Naive thymus-derived CD4-positive, alpha-beta T cell (primary cell): ENCODE measurements at regions not wholly inside any gene's neighbourhood (a gene's known extent, or its start where the extent isn't known, plus 50 kb on each side); places are given as distances from the start of the nearest gene placed in this dataset.
"Not testable (repeated sequence)": the region's sequence is repeated elsewhere in the genome, so short reads cannot be mapped to it uniquely, and the experiment has no call there.

Experiments
- ATAC-seq: fragments of 150-1000 bp; cut with Tn5 transposase; 2 replicates; pipeline ENCODE4 v1.10.0; 2021; ENCODE audit warnings: mild to moderate bottlenecking, moderate library complexity
- CTCF ChIA-PET: fragments of 350-600 bp; sonication (Branson Sonifier 250); formaldehyde crosslinking; loops from one replicate; lab custom pipeline; 2021; ENCODE audit warnings: antibody characterized with exemption; lab: Charles Lee
- POLR2A ChIA-PET: fragments of 350-600 bp; sonication (Branson Sonifier 250); formaldehyde crosslinking; loops from one replicate; lab custom pipeline; 2021; ENCODE audit warnings: antibody characterized with exemption, inconsistent platforms; lab: Charles Lee
- DNase-seq, 9 donors: peaks; one replicate each; pipeline versions ENCODE4 v3.0.0 to v3.0.0-alpha.2; 2020 to 2022; ENCODE audit warnings: mixed read lengths in 1 of 9
- H3K27ac ChIP-seq: one replicate; pipeline ENCODE4 v1.7.0; 2013; ENCODE audit warnings: mild to moderate bottlenecking, low read depth, low read length, moderate library complexity
- H3K27me3 ChIP-seq, 2 donors: one replicate each; pipeline ENCODE4 v1.7.0; 2013; ENCODE audit warnings: low read length in 2 of 2, mild to moderate bottlenecking in 2 of 2, moderate library complexity in 2 of 2; ENCODE audit not compliant: control insufficient read depth in 2 of 2, insufficient read depth in 2 of 2
- H3K36me3 ChIP-seq, 3 experiments: 1 replicate in 2 of 3; 2 replicates in 1 of 3; pipeline ENCODE4 v1.7.0; 2013; ENCODE audit warnings: low read length in 3 of 3, mild to moderate bottlenecking in 3 of 3, moderate library complexity in 1 of 3; ENCODE audit not compliant: insufficient read depth in 3 of 3, control insufficient read depth in 2 of 3
- H3K4me1 ChIP-seq, 2 donors: one replicate each; pipeline ENCODE4 v1.7.0; 2013; ENCODE audit warnings: low read length in 2 of 2, mild to moderate bottlenecking in 2 of 2, moderate library complexity in 1 of 2; ENCODE audit not compliant: control insufficient read depth in 2 of 2, insufficient read depth in 2 of 2
- H3K4me3 ChIP-seq: 2 replicates; pipeline ENCODE4 v1.7.0; 2013; ENCODE audit warnings: mild to moderate bottlenecking, low read length
- H3K9me3 ChIP-seq, 3 experiments: 1 replicate in 2 of 3; 2 replicates in 1 of 3; pipeline ENCODE4 v1.7.0; 2013; ENCODE audit warnings: low read length in 3 of 3; ENCODE audit not compliant: control insufficient read depth in 2 of 3
- H3K27ac Mint-ChIP-seq, 9 donors: one replicate each; pipeline ENCODE4 v1.8.0; 2020 to 2022; ENCODE audit warnings: mixed read lengths in 9 of 9, mild to moderate bottlenecking in 8 of 9, moderate library complexity in 5 of 9, inconsistent platforms in 2 of 9
- H3K27me3 Mint-ChIP-seq, 5 donors: one replicate each; pipeline ENCODE4 v1.8.0; 2021 to 2022; ENCODE audit warnings: mixed read lengths in 5 of 5, mild to moderate bottlenecking in 1 of 5
- H3K36me3 Mint-ChIP-seq, 5 donors: one replicate each; pipeline ENCODE4 v1.8.0; 2020 to 2022; ENCODE audit warnings: mixed read lengths in 5 of 5, mild to moderate bottlenecking in 3 of 5, inconsistent platforms in 1 of 5
- H3K4me1 Mint-ChIP-seq, 7 donors: one replicate each; pipeline ENCODE4 v1.8.0; 2020 to 2022; ENCODE audit warnings: mixed read lengths in 7 of 7, mild to moderate bottlenecking in 3 of 7, inconsistent platforms in 1 of 7
- H3K4me3 Mint-ChIP-seq, 10 donors: one replicate each; pipeline ENCODE4 v1.8.0; 2020 to 2022; ENCODE audit warnings: mild to moderate bottlenecking in 10 of 10, mixed read lengths in 10 of 10, moderate library complexity in 6 of 10, inconsistent platforms in 2 of 10
- H3K9me3 Mint-ChIP-seq, 11 donors: one replicate each; pipeline ENCODE4 v1.8.0; 2020 to 2022; ENCODE audit warnings: mixed read lengths in 11 of 11, mild to moderate bottlenecking in 4 of 11, inconsistent platforms in 1 of 11, moderate library complexity in 1 of 11
- intact Hi-C, 2 donors: fragments of 100-400 bp; cut with micrococcal nuclease; formaldehyde crosslinking; loops; one replicate each; pipeline ENCODE4 v1.15.1; 2023

GRCh38 chr3:98688363-98688762 lies 74.8 kb upstream of the ST3GAL6 start:
- Histone ChIP-seq H3K4me3 (no peak overlapping the region), H3K27ac (no peak overlapping the region), H3K9me3 (no peaks in the 10 kb centered on the region), H3K4me1 (no peaks in the 10 kb centered on the region), H3K27me3 (no peaks in the 10 kb centered on the region), H3K36me3 (no peaks in the 10 kb centered on the region)
- ATAC-seq: no peak
- ChIA-PET POLR2A (no interaction called here), CTCF (no interaction called here)
- H3K4me1 Mint-ChIP-seq: no peaks in the 10 kb centered on the region
- peaks cover 0 to 5% (median 0%) of the 10 kb centered on the region in 5 donors for H3K27me3 Mint-ChIP-seq
- H3K36me3 Mint-ChIP-seq: no peaks in the 10 kb centered on the region
- no peak overlapping the region for H3K4me3 Mint-ChIP-seq
- H3K9me3 Mint-ChIP-seq: peaks cover 0 to 4% (median 0%) of the 10 kb centered on the region in 11 donors
- no peak overlapping the region for H3K27ac Mint-ChIP-seq
- no peak for DNase-seq
- intact Hi-C loops: no loop called here

- peaks cover 0 to 3% (median 0%) of the 10 kb centered on the region in 11 donors for H3K9me3 Mint-ChIP-seq
These were observed 72.3 kb upstream of the ST3GAL6 start for GRCh38 chr3:98690876-98691275.

GRCh38 chr3:98691897-98692296 lies 71.2 kb upstream of the ST3GAL6 start:
- no peaks in the 10 kb centered on the region for H3K9me3 ChIP-seq
- DNase-seq (no peak), ATAC-seq (no peak)
- POLR2A ChIA-PET: no interaction called here
- Mint-ChIP-seq H3K4me3 (no peak overlapping the region), H3K27ac (no peak overlapping the region), H3K27me3 (peaks cover 0 to 5% (median 0%) of the 10 kb centered on the region in 5 donors), H3K36me3 (no peaks in the 10 kb centered on the region), H3K9me3 (peaks cover 0 to 3% (median 0%) of the 10 kb centered on the region in 11 donors), H3K4me1 (no peaks in the 10 kb centered on the region)
- H3K36me3 ChIP-seq: no peaks in the 10 kb centered on the region
- H3K4me3 ChIP-seq: no peak overlapping the region
- CTCF ChIA-PET: interaction anchor here (0.6 kb wide), 1 partner anchor 67 kb away, joined by 3 read pairs; no protein-coding TSS in a partner anchor
- intact Hi-C loops: no loop called here
- H3K27ac ChIP-seq: no peak overlapping the region
- no peaks in the 10 kb centered on the region for H3K27me3 ChIP-seq
- H3K4me1 ChIP-seq: no peaks in the 10 kb centered on the region

More at GRCh38 chr3:98690876-98691275, 72.3 kb upstream of the ST3GAL6 start:
- Mint-ChIP-seq H3K36me3 (no peaks in the 10 kb centered on the region), H3K4me1 (no peaks in the 10 kb centered on the region), H3K27ac (no peak overlapping the region), H3K4me3 (no peak overlapping the region), H3K27me3 (peaks cover 0 to 5% (median 0%) of the 10 kb centered on the region in 5 donors)
- H3K4me3 ChIP-seq: no peak overlapping the region
- no peaks in the 10 kb centered on the region for H3K9me3 ChIP-seq
- H3K36me3 ChIP-seq: no peaks in the 10 kb centered on the region
- H3K4me1 ChIP-seq: no peaks in the 10 kb centered on the region
- ATAC-seq (no peak), DNase-seq (no peak)
- no peak overlapping the region for H3K27ac ChIP-seq
- H3K27me3 ChIP-seq: no peaks in the 10 kb centered on the region
- intact Hi-C loops: no loop called here
- CTCF ChIA-PET: no interaction called here
- POLR2A ChIA-PET: no interaction called here

GRCh38 chr3:98692787-98693473 lies 70.2 kb upstream of the ST3GAL6 start:
- intact Hi-C loops: no loop called here
- Mint-ChIP-seq H3K9me3 (no peaks in the 10 kb centered on the region), H3K36me3 (no peaks in the 10 kb centered on the region), H3K4me1 (no peaks in the 10 kb centered on the region), H3K27me3 (peaks cover 0 to 5% (median 0%) of the 10 kb centered on the region in 5 donors), H3K27ac (no peak overlapping the region), H3K4me3 (no peak overlapping the region)
- Histone ChIP-seq H3K27me3 (no peaks in the 10 kb centered on the region), H3K36me3 (no peaks in the 10 kb centered on the region), H3K27ac (no peak overlapping the region), H3K4me3 (no peak overlapping the region), H3K4me1 (no peaks in the 10 kb centered on the region), H3K9me3 (no peaks in the 10 kb centered on the region)
- ChIA-PET CTCF (no interaction called here), POLR2A (no interaction called here)
- no peak for DNase-seq
- peak; percentile 65 for ATAC-seq

GRCh38 chr3:98695796-98696195 lies 67.3 kb upstream of the ST3GAL6 start:
- no peak overlapping the region for H3K27ac Mint-ChIP-seq
- no peaks in the 10 kb centered on the region for H3K27me3 ChIP-seq
- ChIA-PET POLR2A (no interaction called here), CTCF (no interaction called here)
- H3K4me1 ChIP-seq: no peaks in the 10 kb centered on the region
- no peaks in the 10 kb centered on the region for H3K36me3 ChIP-seq
- no peak overlapping the region for H3K4me3 Mint-ChIP-seq
- no peak overlapping the region for H3K27ac ChIP-seq
- H3K36me3 Mint-ChIP-seq: no peaks in the 10 kb centered on the region
- no peaks in the 10 kb centered on the region for H3K4me1 Mint-ChIP-seq
- DNase-seq (no peak), ATAC-seq (no peak)
- peaks cover 0 to 5% (median 0%) of the 10 kb centered on the region in 5 donors for H3K27me3 Mint-ChIP-seq
- H3K4me3 ChIP-seq: no peak overlapping the region
- no peaks in the 10 kb centered on the region for H3K9me3 ChIP-seq
- no peaks in the 10 kb centered on the region for H3K9me3 Mint-ChIP-seq
- intact Hi-C loops: no loop called here

- H3K4me1 Mint-ChIP-seq, H3K27me3 ChIP-seq, ATAC-seq, H3K4me3 Mint-ChIP-seq, H3K27ac ChIP-seq, POLR2A ChIA-PET, intact Hi-C loops, H3K9me3 ChIP-seq, H3K36me3 ChIP-seq, CTCF ChIA-PET, H3K27ac Mint-ChIP-seq, H3K27me3 Mint-ChIP-seq, DNase-seq, H3K4me3 ChIP-seq, H3K4me1 ChIP-seq, H3K36me3 Mint-ChIP-seq, H3K9me3 Mint-ChIP-seq: not testable (repeated sequence)
These were observed 66.8 kb upstream of the ST3GAL6 start for GRCh38 chr3:98696296-98696695.

- ATAC-seq (no peak), DNase-seq (no peak)
- ChIA-PET CTCF (no interaction called here), POLR2A (no interaction called here)
- no peaks in the 10 kb centered on the region for H3K36me3 Mint-ChIP-seq
- H3K36me3 ChIP-seq: no peaks in the 10 kb centered on the region
- no peaks in the 10 kb centered on the region for H3K9me3 ChIP-seq
- H3K27me3 Mint-ChIP-seq: peaks cover 0 to 8% (median under 1%) of the 10 kb centered on the region in 5 donors
- no peak overlapping the region for H3K4me3 ChIP-seq
- no peaks in the 10 kb centered on the region for H3K27me3 ChIP-seq
- H3K27ac ChIP-seq: no peak overlapping the region
- no peak overlapping the region for H3K27ac Mint-ChIP-seq
- no peak overlapping the region for H3K4me3 Mint-ChIP-seq
- H3K4me1 ChIP-seq: no peaks in the 10 kb centered on the region
- intact Hi-C loops: no loop called here
- no peaks in the 10 kb centered on the region for H3K4me1 Mint-ChIP-seq
- H3K9me3 Mint-ChIP-seq: no peaks in the 10 kb centered on the region
These were observed 65.9 kb upstream of the ST3GAL6 start for GRCh38 chr3:98697225-98697624.
